ENCODE measurements at regions not wholly inside any gene's neighbourhood (a gene's known extent, or its start where the extent isn't known, plus 50 kb on each side); places are given as distances from the start of the nearest gene placed in this dataset.

DNA sequence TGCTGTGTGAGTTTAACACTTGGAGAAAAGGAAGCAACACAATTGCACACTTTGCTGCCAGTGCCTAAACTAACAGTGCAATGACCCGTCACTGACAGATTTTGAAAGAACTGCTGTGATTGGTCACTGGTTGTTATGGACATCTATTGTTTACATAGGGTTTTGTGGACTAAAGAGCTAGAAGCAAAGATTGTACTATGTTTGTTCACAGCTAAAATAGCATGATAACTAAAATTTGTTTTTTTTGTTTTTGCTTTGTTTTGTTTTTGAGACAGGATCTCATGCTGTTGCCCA is 112.4 kb upstream of the GOLGA8J start:
- TF ChIP-seq, protein P1, sequence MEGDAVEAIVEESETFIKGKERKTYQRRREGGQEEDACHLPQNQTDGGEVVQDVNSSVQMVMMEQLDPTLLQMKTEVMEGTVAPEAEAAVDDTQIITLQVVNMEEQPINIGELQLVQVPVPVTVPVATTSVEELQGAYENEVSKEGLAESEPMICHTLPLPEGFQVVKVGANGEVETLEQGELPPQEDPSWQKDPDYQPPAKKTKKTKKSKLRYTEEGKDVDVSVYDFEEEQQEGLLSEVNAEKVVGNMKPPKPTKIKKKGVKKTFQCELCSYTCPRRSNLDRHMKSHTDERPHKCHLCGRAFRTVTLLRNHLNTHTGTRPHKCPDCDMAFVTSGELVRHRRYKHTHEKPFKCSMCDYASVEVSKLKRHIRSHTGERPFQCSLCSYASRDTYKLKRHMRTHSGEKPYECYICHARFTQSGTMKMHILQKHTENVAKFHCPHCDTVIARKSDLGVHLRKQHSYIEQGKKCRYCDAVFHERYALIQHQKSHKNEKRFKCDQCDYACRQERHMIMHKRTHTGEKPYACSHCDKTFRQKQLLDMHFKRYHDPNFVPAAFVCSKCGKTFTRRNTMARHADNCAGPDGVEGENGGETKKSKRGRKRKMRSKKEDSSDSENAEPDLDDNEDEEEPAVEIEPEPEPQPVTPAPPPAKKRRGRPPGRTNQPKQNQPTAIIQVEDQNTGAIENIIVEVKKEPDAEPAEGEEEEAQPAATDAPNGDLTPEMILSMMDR (conservative IDR thresholded peaks at IDR 0.05) = no peak
- no peak for TF ChIP-seq EZH2 (IDR thresholded peaks at IDR 0.05; ENCODE audit: low read depth)
